KMS-11 (cell line): ENCODE measurements at regions not wholly inside any gene's neighbourhood (a gene's known extent, or its start where the extent isn't known, plus 50 kb on each side); places are given as distances from the start of the nearest gene placed in this dataset.
"Not testable (repeated sequence)": the region's sequence is repeated elsewhere in the genome, so short reads cannot be mapped to it uniquely, and the experiment has no call there.

ENCODE experiments used
- H2AFZ ChIP-seq: fragments of 200-600 bp; sonication (generic); 2 replicates; pipeline ENCODE4 v1.6.1; 2016; ENCODE audit warnings: antibody characterized with exemption, mixed run types, low read depth
- H3K27ac ChIP-seq: fragments of 200-600 bp; sonication (generic); 2 replicates; pipeline ENCODE4 v1.6.1; 2016; ENCODE audit warnings: mild to moderate bottlenecking, mixed run types
- H3K27me3 ChIP-seq: fragments of 200-600 bp; sonication (generic); 2 replicates; pipeline ENCODE4 v1.6.1; 2017; ENCODE audit warnings: mild to moderate bottlenecking, low read depth, mixed run types, moderate library complexity; ENCODE audit not compliant: insufficient read depth
- H3K36me3 ChIP-seq: fragments of 200-600 bp; sonication (generic); 2 replicates; pipeline ENCODE4 v1.6.1; 2017; ENCODE audit warnings: mild to moderate bottlenecking, mixed run types; ENCODE audit not compliant: insufficient read depth
- H3K4me1 ChIP-seq: fragments of 200-600 bp; sonication (generic); 2 replicates; pipeline ENCODE4 v1.6.1; 2016; ENCODE audit warnings: mild to moderate bottlenecking, low read depth, mixed run types; ENCODE audit not compliant: poor library complexity, severe bottlenecking
- H3K4me2 ChIP-seq: fragments of 200-600 bp; sonication (generic); 2 replicates; pipeline ENCODE4 v1.7.0; 2016; ENCODE audit warnings: mild to moderate bottlenecking, mixed run types
- H3K4me3 ChIP-seq: fragments of 200-600 bp; sonication (generic); IDR thresholded peaks from 2 replicates; pipeline ENCODE4 v1.6.1; 2017; ENCODE audit warnings: low read depth, low read length, mixed read lengths; ENCODE audit not compliant: insufficient read depth
- H3K79me2 ChIP-seq: fragments of 200-600 bp; sonication (generic); 2 replicates; pipeline ENCODE4 v1.6.1; 2016; ENCODE audit warnings: low read depth, mixed run types; ENCODE audit not compliant: insufficient read depth
- H3K9ac ChIP-seq: fragments of 200-600 bp; sonication (generic); 2 replicates; pipeline ENCODE4 v1.6.1; 2016; ENCODE audit warnings: mild to moderate bottlenecking, mixed run types
- H4K20me1 ChIP-seq: fragments of 200-600 bp; sonication (generic); 2 replicates; pipeline ENCODE4 v1.6.1; 2016; ENCODE audit warnings: mild to moderate bottlenecking, mixed run types; ENCODE audit not compliant: insufficient read depth
- CTCF ChIP-seq: fragments of 200-600 bp; sonication (generic); conservative IDR thresholded peaks from 2 replicates; pipeline ENCODE4 v1.6.1; 2017; ENCODE audit warnings: low read depth, mild to moderate bottlenecking, antibody characterized with exemption, low read length, moderate library complexity, mixed read lengths

- Histone ChIP-seq H3K4me3 (no peak overlapping the region), H3K4me1 (no peaks in the 10 kb centered on the region), H3K79me2 (no peaks in the 10 kb centered on the region), H2AFZ (no peak overlapping the region), H3K36me3 (no peaks in the 10 kb centered on the region), H3K27ac (no peak overlapping the region), H3K4me2 (no peak overlapping the region), H4K20me1 (no peaks in the 10 kb centered on the region), H3K27me3 (no peaks in the 10 kb centered on the region), H3K9ac (no peak overlapping the region)
- TF ChIP-seq CTCF, result no peak
These were observed 602.5 kb downstream of the TMA16 start for GRCh38 chr4:164096766-164097518.

- H3K9ac ChIP-seq, H4K20me1 ChIP-seq: not testable (repeated sequence)
These were observed 606.4 kb downstream of the TMA16 start for GRCh38 chr4:164100741-164101365.

GRCh38 chr4:164108971-164109370 lies 614.5 kb downstream of the TMA16 start:
- Histone ChIP-seq H3K4me3 (no peak overlapping the region), H3K36me3 (no peaks in the 10 kb centered on the region), H2AFZ (no peak overlapping the region), H3K4me1 (no peaks in the 10 kb centered on the region), H3K9ac (no peak overlapping the region), H3K79me2 (no peaks in the 10 kb centered on the region), H3K4me2 (no peak overlapping the region), H3K27ac (no peak overlapping the region), H4K20me1 (no peaks in the 10 kb centered on the region), H3K27me3 (no peaks in the 10 kb centered on the region)
- no peak for TF ChIP-seq CTCF

More at GRCh38 chr4:164100741-164101365, 606.4 kb downstream of the TMA16 start:
- H2AFZ ChIP-seq, H3K79me2 ChIP-seq, H3K27ac ChIP-seq, H3K4me2 ChIP-seq, H3K27me3 ChIP-seq, H3K36me3 ChIP-seq, H3K4me1 ChIP-seq, H3K4me3 ChIP-seq: not testable (repeated sequence)

GRCh38 chr4:164109503-164109902 lies 615.0 kb downstream of the TMA16 start:
- Histone ChIP-seq H3K27me3 (no peaks in the 10 kb centered on the region), H2AFZ (no peak overlapping the region), H3K4me1 (no peaks in the 10 kb centered on the region), H3K9ac (no peak overlapping the region), H3K4me3 (no peak overlapping the region), H3K27ac (no peak overlapping the region), H3K36me3 (no peaks in the 10 kb centered on the region), H4K20me1 (no peaks in the 10 kb centered on the region), H3K79me2 (no peaks in the 10 kb centered on the region), H3K4me2 (no peak overlapping the region)
- TF ChIP-seq CTCF, result no peak

- no peak overlapping the region for H3K27ac ChIP-seq
- no peak overlapping the region for H3K9ac ChIP-seq
- H3K4me1 ChIP-seq, result no peaks in the 10 kb centered on the region
- H3K79me2 ChIP-seq, result no peaks in the 10 kb centered on the region
- H3K4me3 ChIP-seq, result no peak overlapping the region
- H3K36me3 ChIP-seq, result no peaks in the 10 kb centered on the region
- no peaks in the 10 kb centered on the region for H3K27me3 ChIP-seq
- no peaks in the 10 kb centered on the region for H4K20me1 ChIP-seq
- no peak overlapping the region for H2AFZ ChIP-seq
- no peak for TF ChIP-seq CTCF
- no peak overlapping the region for H3K4me2 ChIP-seq
These were observed 620.7 kb downstream of the TMA16 start for GRCh38 chr4:164115236-164115635.
